OCI-LY3 (cell line): ENCODE measurements at regions not wholly inside any gene's neighbourhood (a gene's known extent, or its start where the extent isn't known, plus 50 kb on each side); places are given as distances from the start of the nearest gene placed in this dataset.
A peak's percentile ranks its signal among the peaks of the same experiment; 100 is the strongest.
"Not testable (repeated sequence)": the region's sequence is repeated elsewhere in the genome, so short reads cannot be mapped to it uniquely, and the experiment has no call there.

Experiments
- H2AFZ ChIP-seq: fragments of 200-600, 300-600 bp; shearing (Covaris generic); 2 replicates; pipeline ENCODE4 v1.6.0; 2014; ENCODE audit warnings: antibody characterized with exemption, low read depth, low read length
- H3K27ac ChIP-seq: fragments of 200-600, 300-600 bp; sonication (generic); 2 replicates; pipeline ENCODE4 v1.5.1; 2014; ENCODE audit warnings: mild to moderate bottlenecking, low read length, moderate library complexity, mixed read lengths
- H3K27me3 ChIP-seq: fragments of 200-600, 300-600 bp; sonication (generic); 2 replicates; pipeline ENCODE4 v1.6.1; 2014; ENCODE audit warnings: low read depth, low read length, mixed read lengths
- H3K36me3 ChIP-seq: fragments of 200-600, 300-600 bp; sonication (generic); replicated peaks from 2 replicates; pipeline ENCODE3; 2014; ENCODE audit warnings: low read depth, low read length, mixed read lengths
- H3K4me1 ChIP-seq: fragments of 300-600, 200-600 bp; sonication (generic); 2 replicates; pipeline ENCODE4 v1.6.1; 2014; ENCODE audit warnings: low read length, mixed read lengths
- H3K4me2 ChIP-seq: fragments of 200-600, 300-600 bp; sonication (generic); 2 replicates; pipeline ENCODE4 v1.6.1; 2014; ENCODE audit warnings: low read length, mixed read lengths
- H3K4me3 ChIP-seq: fragments of 300-600, 200-600 bp; sonication (generic); 2 replicates; pipeline ENCODE4 v1.5.1; 2014; ENCODE audit warnings: antibody characterized with exemption, mild to moderate bottlenecking, low read length, moderate library complexity
- H3K79me2 ChIP-seq: fragments of 300-600, 200-600 bp; shearing (Covaris generic); 2 replicates; pipeline ENCODE4 v1.6.1; 2014; ENCODE audit warnings: mild to moderate bottlenecking, low read length, mixed read lengths
- H3K9ac ChIP-seq: fragments of 300-600, 200-600 bp; shearing (Covaris generic); 2 replicates; pipeline ENCODE4 v1.6.0; 2014; ENCODE audit warnings: mild to moderate bottlenecking, low read length, moderate library complexity
- H3K9me3 ChIP-seq: fragments of 200-600, 300-600 bp; shearing (Covaris generic); 2 replicates; pipeline ENCODE4 v1.6.1; 2014; ENCODE audit warnings: low read length, mixed read lengths; ENCODE audit not compliant: insufficient read depth
- H4K20me1 ChIP-seq: fragments of 200-600, 300-600 bp; sonication (generic); 2 replicates; pipeline ENCODE4 v1.6.1; 2016; ENCODE audit warnings: low read length, mixed read lengths; ENCODE audit not compliant: insufficient read depth
- EZH2phosphoT487 ChIP-seq: fragments of 200-600 bp; shearing (Covaris generic); IDR thresholded peaks from 2 replicates; pipeline ENCODE4 v1.6.1; 2018; ENCODE audit warnings: antibody characterized with exemption, mixed run types, low read depth
- TF ChIP-seq, protein P1 (sequence below): fragments of 200-600, 300-600 bp; sonication (generic); IDR thresholded peaks from 2 replicates; pipeline ENCODE4 v1.5.1; 2014; ENCODE audit warnings: antibody characterized with exemption, low read length, low read depth

DNA sequence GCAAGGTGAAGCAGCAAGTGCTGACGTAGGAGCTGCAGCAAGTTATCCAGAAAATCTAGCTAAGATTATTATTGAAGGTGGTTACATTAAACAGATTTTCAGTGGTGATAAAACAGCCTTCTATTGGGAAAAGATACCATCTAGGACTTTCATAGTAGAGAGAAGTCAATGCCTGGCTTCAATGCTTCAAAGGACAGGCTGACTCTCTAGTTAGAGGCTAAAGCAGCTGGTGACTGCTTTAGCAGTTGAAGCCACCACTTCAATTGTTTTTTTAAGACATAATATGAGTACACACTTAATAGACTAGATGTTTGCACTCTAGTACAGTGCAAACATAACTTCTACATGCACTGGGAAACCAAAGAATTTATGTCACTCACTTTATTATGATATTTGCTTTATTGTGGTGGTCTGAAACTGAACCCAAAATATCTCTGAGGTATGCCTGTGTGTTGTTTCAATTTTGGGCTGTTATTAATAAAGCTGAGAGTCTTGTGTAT lies 1026.9 kb upstream of the FOXG1 start:
- no peaks in the 10 kb centered on the region for H4K20me1 ChIP-seq
- H3K4me3 ChIP-seq = no peak overlapping the region
- H3K27me3 ChIP-seq = no peaks in the 10 kb centered on the region
- H3K79me2 ChIP-seq = no peaks in the 10 kb centered on the region
- no peaks in the 10 kb centered on the region for H3K36me3 ChIP-seq
- no peak overlapping the region for H2AFZ ChIP-seq
- H3K4me1 ChIP-seq = no peaks in the 10 kb centered on the region
- H3K27ac ChIP-seq = no peak overlapping the region
- no peak overlapping the region for H3K4me2 ChIP-seq
- H3K9me3 ChIP-seq = no peaks in the 10 kb centered on the region
- TF ChIP-seq, protein P1, sequence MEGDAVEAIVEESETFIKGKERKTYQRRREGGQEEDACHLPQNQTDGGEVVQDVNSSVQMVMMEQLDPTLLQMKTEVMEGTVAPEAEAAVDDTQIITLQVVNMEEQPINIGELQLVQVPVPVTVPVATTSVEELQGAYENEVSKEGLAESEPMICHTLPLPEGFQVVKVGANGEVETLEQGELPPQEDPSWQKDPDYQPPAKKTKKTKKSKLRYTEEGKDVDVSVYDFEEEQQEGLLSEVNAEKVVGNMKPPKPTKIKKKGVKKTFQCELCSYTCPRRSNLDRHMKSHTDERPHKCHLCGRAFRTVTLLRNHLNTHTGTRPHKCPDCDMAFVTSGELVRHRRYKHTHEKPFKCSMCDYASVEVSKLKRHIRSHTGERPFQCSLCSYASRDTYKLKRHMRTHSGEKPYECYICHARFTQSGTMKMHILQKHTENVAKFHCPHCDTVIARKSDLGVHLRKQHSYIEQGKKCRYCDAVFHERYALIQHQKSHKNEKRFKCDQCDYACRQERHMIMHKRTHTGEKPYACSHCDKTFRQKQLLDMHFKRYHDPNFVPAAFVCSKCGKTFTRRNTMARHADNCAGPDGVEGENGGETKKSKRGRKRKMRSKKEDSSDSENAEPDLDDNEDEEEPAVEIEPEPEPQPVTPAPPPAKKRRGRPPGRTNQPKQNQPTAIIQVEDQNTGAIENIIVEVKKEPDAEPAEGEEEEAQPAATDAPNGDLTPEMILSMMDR = no peak
- TF ChIP-seq EZH2phosphoT487 = no peak
- H3K9ac ChIP-seq = no peak overlapping the region

DNA sequence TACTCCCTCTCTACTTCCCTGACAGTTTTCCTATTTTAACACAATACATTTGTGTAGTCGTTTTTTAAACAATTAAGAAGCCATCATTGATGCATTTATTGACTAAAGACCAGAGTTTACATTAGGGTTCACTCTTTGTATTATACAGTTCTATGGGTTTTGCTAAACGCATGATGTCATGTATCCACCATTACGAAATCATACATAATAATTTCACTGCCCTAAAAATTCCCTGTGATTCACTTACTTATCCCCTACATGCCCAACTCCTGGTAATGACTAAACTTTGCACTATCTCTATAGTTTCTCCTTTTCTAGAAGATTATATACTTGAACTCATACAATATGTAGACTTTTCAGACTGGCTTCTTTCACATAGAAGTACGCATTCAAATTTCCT lies 1016.5 kb upstream of the FOXG1 start:
- Histone ChIP-seq H3K9me3 (no peaks in the 10 kb centered on the region), H3K27me3 (no peaks in the 10 kb centered on the region), H4K20me1 (no peaks in the 10 kb centered on the region), H3K9ac (no peak overlapping the region), H3K4me2 (no peak overlapping the region), H3K36me3 (no peaks in the 10 kb centered on the region), H3K27ac (no peak overlapping the region), H3K4me1 (no peaks in the 10 kb centered on the region), H2AFZ (no peak overlapping the region), H3K4me3 (no peak overlapping the region), H3K79me2 (no peaks in the 10 kb centered on the region)
- TF ChIP-seq, protein P1 = no peak
- TF ChIP-seq EZH2phosphoT487 = no peak

DNA sequence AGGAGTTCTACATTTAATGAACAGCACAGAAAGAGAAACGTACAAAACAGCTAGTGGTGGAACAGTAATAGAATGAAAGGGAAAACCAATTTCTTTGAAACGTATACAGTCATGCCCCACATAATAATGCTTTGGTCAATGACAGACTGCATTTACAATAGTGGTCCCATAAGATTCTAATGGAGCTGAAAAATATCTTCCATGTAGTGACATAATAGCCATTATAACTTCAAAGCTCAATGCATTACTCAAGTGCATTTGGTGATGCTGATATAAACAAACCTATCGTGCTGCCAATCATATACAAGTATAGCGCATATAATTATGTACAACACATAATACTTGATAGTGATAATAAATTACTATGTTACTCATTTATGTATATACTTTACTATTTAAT lies 1008.9 kb upstream of the FOXG1 start:
- not testable (repeated sequence) for H3K9me3 ChIP-seq, H3K27ac ChIP-seq, H2AFZ ChIP-seq, H3K9ac ChIP-seq, H3K4me2 ChIP-seq, H3K79me2 ChIP-seq, H4K20me1 ChIP-seq, H3K4me3 ChIP-seq, H3K36me3 ChIP-seq, H3K4me1 ChIP-seq, H3K27me3 ChIP-seq

DNA sequence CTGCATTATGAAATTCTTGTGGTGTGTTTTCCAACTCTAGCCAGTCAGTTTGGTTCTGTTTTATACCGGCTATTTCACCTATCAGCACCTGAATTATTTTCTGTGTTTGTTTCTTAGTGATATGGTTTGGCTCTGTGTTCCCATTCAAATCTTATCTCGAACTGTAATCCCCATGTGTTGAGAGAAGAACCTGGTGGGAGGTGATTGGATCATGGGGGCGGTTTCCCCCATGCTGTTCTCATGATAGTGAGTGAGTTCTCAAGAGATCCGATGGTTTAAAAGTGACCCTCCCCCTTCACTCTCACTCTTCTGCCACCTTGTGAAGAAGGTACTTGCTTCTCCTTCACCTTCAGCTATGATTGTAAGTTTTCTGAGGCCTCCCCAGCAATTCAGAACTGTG lies 1006.2 kb upstream of the FOXG1 start:
- H4K20me1 ChIP-seq, H3K27me3 ChIP-seq, H3K4me3 ChIP-seq, H3K9me3 ChIP-seq, H3K9ac ChIP-seq, H3K79me2 ChIP-seq, H2AFZ ChIP-seq, H3K27ac ChIP-seq, H3K4me2 ChIP-seq, H3K4me1 ChIP-seq, H3K36me3 ChIP-seq: not testable (repeated sequence)

DNA sequence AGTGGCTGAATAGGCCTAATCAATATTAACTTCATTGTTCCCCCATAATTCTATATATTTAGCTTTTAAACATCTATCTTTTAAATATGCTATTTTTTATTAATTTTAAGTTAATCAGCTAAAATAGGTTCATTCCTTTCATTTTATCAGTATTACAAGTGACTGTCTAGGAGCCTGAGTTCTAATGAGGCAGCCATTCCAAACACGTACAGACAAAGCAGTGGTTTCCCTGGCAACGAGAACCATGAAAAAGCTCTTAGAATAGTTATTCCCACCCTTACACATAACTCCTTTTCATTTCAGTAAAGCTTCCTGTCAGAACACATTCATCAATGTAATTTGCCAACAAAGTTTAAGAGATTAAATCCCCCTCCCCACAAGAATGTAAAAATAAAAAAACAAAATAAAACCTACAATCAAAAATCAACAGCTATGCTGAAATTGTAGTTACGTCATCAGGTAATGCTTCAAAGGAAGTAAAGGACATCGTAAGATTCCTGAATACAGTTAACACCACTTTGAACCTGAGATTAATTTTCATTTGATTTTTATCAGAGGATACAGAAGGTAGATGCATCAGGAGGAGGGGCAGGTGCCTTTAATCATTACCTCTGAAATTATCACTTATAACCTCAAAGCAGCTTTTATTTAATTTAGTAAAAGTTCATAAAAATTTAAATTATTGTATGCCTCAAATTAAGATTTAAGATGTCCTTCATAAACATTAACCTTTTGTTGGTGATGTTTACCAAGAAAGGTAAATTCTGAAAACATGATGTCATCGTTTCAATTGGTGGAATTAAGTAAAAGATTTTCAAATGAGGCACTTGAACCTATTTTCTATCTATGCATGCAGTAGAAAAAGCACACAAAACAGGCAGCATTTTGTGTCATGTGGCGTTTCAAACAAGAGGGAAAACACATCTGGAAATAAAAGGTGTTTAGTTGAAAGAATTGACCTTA lies 967.2 kb upstream of the FOXG1 start:
- not testable (repeated sequence) for H3K4me3 ChIP-seq, H4K20me1 ChIP-seq, H3K9me3 ChIP-seq, H3K27ac ChIP-seq, H3K4me2 ChIP-seq, H3K27me3 ChIP-seq, H2AFZ ChIP-seq, H3K4me1 ChIP-seq, H3K9ac ChIP-seq, H3K36me3 ChIP-seq, H3K79me2 ChIP-seq

DNA sequence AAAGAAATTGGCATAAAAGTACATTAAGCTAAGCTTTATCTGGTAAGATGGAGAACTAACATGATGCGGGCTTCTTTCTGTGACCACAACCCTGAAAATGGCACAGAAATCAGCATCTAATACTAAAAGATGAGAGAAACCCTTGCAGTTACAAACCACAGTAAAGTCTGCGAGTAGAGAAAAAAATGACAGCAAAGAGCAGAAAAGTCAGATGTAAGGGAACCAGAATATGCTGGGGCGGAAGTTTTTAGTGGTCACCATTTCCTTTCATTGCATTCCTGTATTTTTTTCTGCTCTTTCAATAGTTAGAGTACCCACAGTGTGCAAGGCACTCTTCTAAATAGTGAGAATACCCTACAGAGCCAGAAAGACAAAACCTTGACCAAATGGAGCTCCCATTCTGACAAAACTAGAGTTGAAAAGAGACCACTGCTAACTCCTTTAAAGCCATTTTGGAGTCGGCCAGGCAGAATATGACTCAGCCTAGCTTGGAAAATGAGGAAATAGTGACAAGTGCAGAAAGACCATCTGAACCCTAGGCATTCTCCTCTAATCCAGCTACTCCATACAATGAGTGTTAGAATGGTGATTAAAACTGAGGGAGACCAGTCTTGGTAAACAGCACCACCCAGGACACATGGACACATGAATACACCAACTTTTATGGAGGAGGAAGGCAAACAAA lies 948.7 kb upstream of the FOXG1 start:
- H3K27ac ChIP-seq, H3K4me2 ChIP-seq: not testable (repeated sequence)

DNA sequence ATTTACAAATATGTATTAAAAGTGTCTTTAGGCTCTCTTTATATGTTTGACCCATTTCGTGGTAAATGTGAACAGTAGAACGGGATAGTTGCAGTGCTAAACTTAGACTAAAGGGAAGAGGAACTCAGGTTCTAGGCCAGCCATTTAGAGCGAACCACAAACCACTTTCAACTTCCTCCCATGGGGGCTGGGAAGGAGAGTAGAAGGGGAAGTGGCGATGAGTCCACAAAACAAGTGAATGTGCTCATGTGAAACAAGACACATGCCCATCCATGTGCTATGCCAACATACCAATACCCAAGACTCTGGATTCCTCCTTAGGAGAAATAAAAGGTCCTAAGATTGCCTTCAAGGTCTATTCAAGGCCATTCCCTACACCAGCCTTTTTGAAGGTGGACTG lies 940.4 kb upstream of the FOXG1 start:
- H3K27me3 ChIP-seq, H3K4me1 ChIP-seq, H2AFZ ChIP-seq, H3K27ac ChIP-seq, H3K9ac ChIP-seq, H3K79me2 ChIP-seq, H3K36me3 ChIP-seq, H3K4me3 ChIP-seq, H3K9me3 ChIP-seq, H4K20me1 ChIP-seq: not testable (repeated sequence)
- peak overlapping the region; percentile 16; the same call in 1 of the 2 replicates for H3K4me2 ChIP-seq

More for the DNA sequence above, 948.7 kb upstream of the FOXG1 start:
- H2AFZ ChIP-seq, H3K4me3 ChIP-seq, H3K9me3 ChIP-seq, H3K79me2 ChIP-seq, H3K36me3 ChIP-seq, H3K27me3 ChIP-seq, H4K20me1 ChIP-seq, H3K9ac ChIP-seq, H3K4me1 ChIP-seq: not testable (repeated sequence)
